DND-41 (cell line): ENCODE measurements at regions not wholly inside any gene's neighbourhood (a gene's known extent, or its start where the extent isn't known, plus 50 kb on each side); places are given as distances from the start of the nearest gene placed in this dataset.

Experiments used
- EZH2 ChIP-seq: IDR thresholded peaks from 3 replicates; pipeline ENCODE4 v1.6.1; 2012; ENCODE audit warnings: borderline replicate concordance, low read depth, mild to moderate bottlenecking, moderate library complexity, low read length, inconsistent platforms; ENCODE audit not compliant: severe bottlenecking
- TF ChIP-seq, protein P1 (sequence below): IDR thresholded peaks from 2 replicates; pipeline ENCODE4 v1.5.1; 2012; ENCODE audit warnings: borderline replicate concordance, low read length, moderate library complexity, mild to moderate bottlenecking; ENCODE audit not compliant: poor library complexity, severe bottlenecking; ENCODE audit errors: extremely low read depth

DNA sequence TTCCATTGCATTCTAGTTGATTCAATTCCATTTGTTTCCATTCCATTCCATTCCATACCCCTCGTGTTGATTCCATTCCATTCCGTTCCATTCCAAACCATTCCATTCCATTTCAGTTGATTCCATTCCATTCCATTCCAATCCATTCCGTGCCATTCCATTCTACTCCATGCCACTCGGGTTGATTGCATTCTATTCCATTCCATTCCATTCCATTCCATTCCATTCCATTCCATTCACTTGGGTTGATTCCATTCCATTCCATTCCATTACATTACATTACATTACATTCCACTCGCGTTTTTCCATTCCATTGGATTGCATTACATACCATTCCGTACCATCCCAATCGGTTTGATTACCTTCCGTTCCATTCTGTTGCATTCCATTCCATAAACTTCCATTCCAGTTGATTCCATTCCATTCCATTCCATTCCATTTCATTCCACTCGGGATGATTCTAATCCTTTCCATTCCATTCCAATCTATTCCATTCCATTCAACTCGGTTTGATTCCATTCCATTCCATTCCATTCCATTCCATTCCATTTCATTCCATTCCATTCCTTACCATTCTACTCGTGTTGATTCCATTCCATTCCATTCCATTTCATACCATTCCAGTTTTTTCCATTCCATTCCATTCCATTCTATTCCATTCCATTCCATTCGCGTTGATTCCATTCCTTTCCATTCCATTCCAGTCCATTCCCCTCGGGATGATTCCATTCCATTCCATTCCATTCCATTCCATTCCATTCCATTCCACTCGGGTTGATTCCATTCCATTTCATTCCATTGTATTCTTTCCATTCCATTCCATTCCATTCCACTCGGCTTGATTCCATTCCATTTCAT lies 1140.4 kb downstream of the RPIA start:
- TF ChIP-seq, protein P1, sequence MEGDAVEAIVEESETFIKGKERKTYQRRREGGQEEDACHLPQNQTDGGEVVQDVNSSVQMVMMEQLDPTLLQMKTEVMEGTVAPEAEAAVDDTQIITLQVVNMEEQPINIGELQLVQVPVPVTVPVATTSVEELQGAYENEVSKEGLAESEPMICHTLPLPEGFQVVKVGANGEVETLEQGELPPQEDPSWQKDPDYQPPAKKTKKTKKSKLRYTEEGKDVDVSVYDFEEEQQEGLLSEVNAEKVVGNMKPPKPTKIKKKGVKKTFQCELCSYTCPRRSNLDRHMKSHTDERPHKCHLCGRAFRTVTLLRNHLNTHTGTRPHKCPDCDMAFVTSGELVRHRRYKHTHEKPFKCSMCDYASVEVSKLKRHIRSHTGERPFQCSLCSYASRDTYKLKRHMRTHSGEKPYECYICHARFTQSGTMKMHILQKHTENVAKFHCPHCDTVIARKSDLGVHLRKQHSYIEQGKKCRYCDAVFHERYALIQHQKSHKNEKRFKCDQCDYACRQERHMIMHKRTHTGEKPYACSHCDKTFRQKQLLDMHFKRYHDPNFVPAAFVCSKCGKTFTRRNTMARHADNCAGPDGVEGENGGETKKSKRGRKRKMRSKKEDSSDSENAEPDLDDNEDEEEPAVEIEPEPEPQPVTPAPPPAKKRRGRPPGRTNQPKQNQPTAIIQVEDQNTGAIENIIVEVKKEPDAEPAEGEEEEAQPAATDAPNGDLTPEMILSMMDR: no peak
- no peak for TF ChIP-seq EZH2
